ENCODE measurements at regions not wholly inside any gene's neighbourhood (a gene's known extent, or its start where the extent isn't known, plus 50 kb on each side); places are given as distances from the start of the nearest gene placed in this dataset.

- no TSS peak for BruUV-seq (replicated peaks)
Observed at GRCh38 chr9:109934136-109934856, 154.3 kb downstream of the PALM2AKAP2 start.

More at GRCh38 chr9:109934136-109934856, 154.3 kb downstream of the PALM2AKAP2 start:
- no peak overlapping the region for H3K4me3 ChIP-seq (replicated peaks in 1 of 3; ENCODE audit: insufficient read depth in 1 of 3, low read depth in 1 of 3, low read length in 3 of 3)
- no peaks in the 10 kb centered on the region for H3K79me2 ChIP-seq (ENCODE audit: control insufficient read depth, insufficient read depth, low read length)
- H3K4me2 ChIP-seq (ENCODE audit: insufficient read depth, low read length), result no peak overlapping the region
- H3K27me3 ChIP-seq (ENCODE audit: control insufficient read depth in 2 of 2, insufficient read depth in 2 of 2, low read length in 2 of 2), result no peaks in the 10 kb centered on the region
- H3K9me3 ChIP-seq (replicated peaks; ENCODE audit: control insufficient read depth, insufficient read depth, low read length), result no peaks in the 10 kb centered on the region
- no peak for DNase-seq (ENCODE audit: low read depth, low spot score)
- H3K9ac ChIP-seq (replicated peaks; ENCODE audit: extremely low read depth, insufficient read depth, low read length), result no peak overlapping the region
- ChIA-PET CTCF (interaction anchor here (1.3 kb wide), 1 partner anchor 16 kb away, joined by 3 read pairs; no protein-coding TSS in a partner anchor), POLR2A (no interaction called here)
- H2AFZ ChIP-seq (ENCODE audit: low read depth, low read length), result no peak overlapping the region
- dilution Hi-C loops (cut with MboI; ENCODE audit: extremely low pct_ligation_motif_present, low sequenced_read_pairs) (no loop called here), intact Hi-C loops (cut with micrococcal nuclease) (no loop called here)
- no peaks in the 10 kb centered on the region for H3K4me1 ChIP-seq (ENCODE audit: control insufficient read depth, extremely low read depth, insufficient read depth, low read length)
- no peaks in the 10 kb centered on the region for H3K9me1 ChIP-seq (replicated peaks; ENCODE audit: control insufficient read depth, extremely low read depth, insufficient read depth, low read length)
- H3K27ac ChIP-seq (ENCODE audit: insufficient read depth, low read depth, low read length), result no peak overlapping the region
- no peaks in the 10 kb centered on the region for H4K20me1 ChIP-seq (replicated peaks; ENCODE audit: control insufficient read depth, extremely low read depth, insufficient read depth, low read length)
- TF ChIP-seq JUN (IDR thresholded peaks at IDR 0.05; ENCODE audit: borderline replicate concordance, insufficient read depth, insufficient read length, low read depth), result no peak
- no peak for TF ChIP-seq POLR2AphosphoS5 (IDR thresholded peaks at IDR 0.05; ENCODE audit: insufficient read depth, low read depth, low read length)
- TF ChIP-seq POLR2A (IDR thresholded peaks at IDR 0.05; ENCODE audit: low read depth, low read length), result no peak
- no peak for TF ChIP-seq GATA2 (IDR thresholded peaks at IDR 0.05; ENCODE audit: insufficient read depth, insufficient read length, low read depth, low read length)
- no peak for TF ChIP-seq EZH2 (IDR thresholded peaks at IDR 0.05; ENCODE audit: borderline replicate concordance, low read depth, low read length, severe bottlenecking)
- TF ChIP-seq, protein P1, sequence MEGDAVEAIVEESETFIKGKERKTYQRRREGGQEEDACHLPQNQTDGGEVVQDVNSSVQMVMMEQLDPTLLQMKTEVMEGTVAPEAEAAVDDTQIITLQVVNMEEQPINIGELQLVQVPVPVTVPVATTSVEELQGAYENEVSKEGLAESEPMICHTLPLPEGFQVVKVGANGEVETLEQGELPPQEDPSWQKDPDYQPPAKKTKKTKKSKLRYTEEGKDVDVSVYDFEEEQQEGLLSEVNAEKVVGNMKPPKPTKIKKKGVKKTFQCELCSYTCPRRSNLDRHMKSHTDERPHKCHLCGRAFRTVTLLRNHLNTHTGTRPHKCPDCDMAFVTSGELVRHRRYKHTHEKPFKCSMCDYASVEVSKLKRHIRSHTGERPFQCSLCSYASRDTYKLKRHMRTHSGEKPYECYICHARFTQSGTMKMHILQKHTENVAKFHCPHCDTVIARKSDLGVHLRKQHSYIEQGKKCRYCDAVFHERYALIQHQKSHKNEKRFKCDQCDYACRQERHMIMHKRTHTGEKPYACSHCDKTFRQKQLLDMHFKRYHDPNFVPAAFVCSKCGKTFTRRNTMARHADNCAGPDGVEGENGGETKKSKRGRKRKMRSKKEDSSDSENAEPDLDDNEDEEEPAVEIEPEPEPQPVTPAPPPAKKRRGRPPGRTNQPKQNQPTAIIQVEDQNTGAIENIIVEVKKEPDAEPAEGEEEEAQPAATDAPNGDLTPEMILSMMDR (IDR thresholded peaks at IDR 0.05; ENCODE audit: extremely low read depth in 1 of 2, insufficient read depth in 1 of 2, low read depth in 1 of 2, low read length in 2 of 2), result no peak
- TF ChIP-seq, protein P2, sequence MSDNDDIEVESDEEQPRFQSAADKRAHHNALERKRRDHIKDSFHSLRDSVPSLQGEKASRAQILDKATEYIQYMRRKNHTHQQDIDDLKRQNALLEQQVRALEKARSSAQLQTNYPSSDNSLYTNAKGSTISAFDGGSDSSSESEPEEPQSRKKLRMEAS (IDR thresholded peaks at IDR 0.05; ENCODE audit: insufficient read depth, insufficient read length), result no peak
- TF ChIP-seq FOS (IDR thresholded peaks at IDR 0.05; ENCODE audit: borderline replicate concordance, insufficient read depth, low read length), result no peak
- no peak for TF ChIP-seq MYC (IDR thresholded peaks at IDR 0.05; ENCODE audit: low read depth, low read length)
- FAIRE-seq, result no peak
- no peaks in the 10 kb centered on the region for H3K36me3 ChIP-seq (ENCODE audit: control insufficient read depth in 2 of 2, extremely low read depth in 1 of 2, insufficient read depth in 2 of 2, low read length in 2 of 2)

All from endothelial cell of umbilical vein (primary cell).